SW480 (cell line): ENCODE measurements at regions not wholly inside any gene's neighbourhood (a gene's known extent, or its start where the extent isn't known, plus 50 kb on each side); places are given as distances from the start of the nearest gene placed in this dataset.

Experiments used
- DNase-seq: peaks from one replicate; pipeline ENCODE4 v3.0.0-alpha.2; 2016; ENCODE audit warnings: low spot score

DNA sequence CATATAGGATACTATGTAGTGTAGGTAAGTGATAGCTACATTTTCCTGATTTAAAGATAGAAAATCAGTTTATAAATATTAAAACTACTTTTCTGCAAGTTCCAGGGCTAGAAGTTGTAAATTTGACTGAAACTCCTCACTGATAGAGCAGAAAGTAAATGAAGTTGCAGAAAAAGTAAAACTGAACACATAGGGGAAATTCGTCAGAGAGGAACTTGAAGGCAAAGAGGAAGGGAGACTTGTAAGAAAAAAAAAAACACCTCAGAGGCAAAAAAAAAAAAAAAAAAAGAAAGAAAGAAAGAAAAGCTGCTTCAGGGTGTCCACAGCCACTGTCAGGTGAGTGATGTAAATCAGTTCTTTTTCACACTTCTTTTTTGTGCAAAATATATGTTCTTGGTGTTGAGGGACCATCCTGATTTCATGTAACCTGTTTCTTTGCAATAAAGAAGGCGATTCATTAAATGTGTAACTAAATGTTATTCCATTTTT lies 336.2 kb upstream of the ZNF462 start:
- no peak for DNase-seq

DNA sequence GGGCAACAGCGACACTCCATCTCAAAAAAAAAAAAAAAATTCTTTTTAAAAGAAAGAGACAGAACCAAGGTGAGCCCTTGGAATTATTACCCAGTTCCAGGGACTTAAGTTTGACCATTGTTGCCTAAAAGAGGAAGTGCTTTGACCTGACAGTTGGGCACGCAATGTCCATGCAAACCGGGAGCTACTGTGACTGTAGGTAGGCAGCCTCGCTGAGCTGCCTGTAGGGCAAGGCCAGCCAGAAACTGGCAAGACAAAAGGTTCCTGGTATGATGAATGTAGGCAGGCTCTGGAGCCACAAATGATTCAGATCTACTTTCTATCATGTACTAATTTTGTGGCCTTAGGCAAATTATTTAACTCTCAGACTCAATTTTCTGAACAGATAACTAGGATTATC lies 334.8 kb upstream of the ZNF462 start:
- DNase-seq = no peak

DNA sequence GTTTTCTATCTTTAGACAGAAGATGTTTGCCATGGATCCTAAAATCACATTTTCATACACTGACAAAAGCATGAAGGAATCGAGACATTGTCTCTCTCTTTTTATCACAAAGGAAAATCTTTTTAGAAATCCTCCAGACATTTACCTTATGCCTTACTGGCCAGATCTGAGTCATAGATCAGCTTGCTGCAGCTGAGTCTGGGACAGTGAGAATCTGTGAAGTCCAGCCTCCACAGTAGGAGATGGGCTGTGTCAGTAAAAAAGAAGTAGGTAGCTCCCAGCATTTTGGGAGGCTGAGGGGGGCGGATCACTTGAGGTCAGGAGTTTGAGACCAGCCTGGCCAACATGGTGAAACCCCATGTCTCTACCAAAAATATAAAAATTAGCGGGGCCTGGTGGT lies 333.4 kb upstream of the ZNF462 start:
- no peak for DNase-seq

DNA sequence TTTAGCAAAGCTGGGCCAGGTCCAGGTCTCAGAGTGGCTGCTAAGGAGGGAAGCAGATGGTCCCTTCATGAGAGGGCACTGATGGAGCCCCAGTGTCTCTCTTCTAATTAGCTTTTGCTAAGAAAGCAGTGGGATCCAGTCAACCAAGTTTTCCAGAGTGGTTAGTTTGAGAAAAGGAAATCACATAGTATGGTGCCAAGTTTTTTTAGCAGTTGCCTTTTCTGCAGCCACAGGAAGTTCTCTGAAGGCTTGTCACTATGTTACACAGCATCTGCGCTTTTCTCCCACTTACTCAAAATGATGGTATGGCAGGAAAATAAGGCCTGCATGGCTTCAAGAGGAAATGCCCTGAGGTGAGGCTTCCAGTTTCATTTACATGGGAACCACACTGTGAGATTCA lies 331.5 kb upstream of the ZNF462 start:
- DNase-seq = no peak

DNA sequence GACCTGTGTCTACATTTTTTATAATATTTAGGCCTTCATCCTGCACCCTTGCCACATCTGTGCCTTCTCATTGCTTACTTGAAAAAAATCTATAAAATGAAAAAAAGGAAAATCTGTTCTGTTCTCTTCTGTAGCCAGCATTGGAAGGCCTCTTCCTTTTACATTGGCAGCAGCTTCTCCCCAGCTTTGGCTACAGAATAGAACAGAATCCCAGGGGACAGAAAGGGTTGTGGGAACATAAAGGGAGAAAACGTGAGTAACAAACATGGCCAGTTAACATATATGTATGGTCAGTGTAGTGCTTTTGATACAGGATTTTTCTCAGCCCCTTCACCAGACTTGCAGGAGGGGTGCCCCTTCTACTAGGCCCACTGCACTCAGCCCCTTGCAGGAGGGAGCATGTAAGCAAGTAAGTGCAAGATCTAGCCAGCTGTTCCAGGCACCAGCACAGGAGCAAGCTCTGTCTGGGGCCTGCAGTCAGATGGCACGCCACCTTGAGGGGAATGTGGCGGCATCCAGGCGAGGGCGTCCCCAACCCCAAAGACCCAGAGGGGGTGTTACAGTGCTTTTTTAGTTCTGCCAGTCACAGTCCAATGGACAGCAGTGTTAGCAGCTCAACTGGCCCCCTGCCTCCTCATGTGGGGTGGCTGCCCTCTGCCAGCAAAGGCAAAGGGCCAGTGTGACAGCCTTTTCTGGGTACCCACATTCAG lies 330.5 kb upstream of the ZNF462 start:
- no peak for DNase-seq

DNA sequence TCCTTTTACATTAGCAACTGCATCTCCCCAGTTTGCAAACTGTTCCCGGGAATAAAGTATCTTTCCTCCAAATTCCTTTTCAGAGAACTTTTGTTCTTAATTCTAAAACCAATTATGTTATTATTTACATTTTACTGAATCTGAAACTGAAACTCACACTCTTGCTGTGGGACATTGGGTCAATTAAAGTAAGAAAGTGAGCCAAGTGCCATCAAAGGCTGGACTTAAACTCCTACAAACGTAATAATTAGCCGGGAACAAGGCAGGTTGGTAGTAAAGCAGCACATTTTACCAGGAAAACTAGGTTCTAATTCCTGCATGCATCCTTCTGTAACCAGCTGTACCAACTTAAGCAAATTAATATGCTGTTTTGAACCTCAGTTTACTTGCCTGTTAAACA lies 328.2 kb upstream of the ZNF462 start:
- DNase-seq = no peak

DNA sequence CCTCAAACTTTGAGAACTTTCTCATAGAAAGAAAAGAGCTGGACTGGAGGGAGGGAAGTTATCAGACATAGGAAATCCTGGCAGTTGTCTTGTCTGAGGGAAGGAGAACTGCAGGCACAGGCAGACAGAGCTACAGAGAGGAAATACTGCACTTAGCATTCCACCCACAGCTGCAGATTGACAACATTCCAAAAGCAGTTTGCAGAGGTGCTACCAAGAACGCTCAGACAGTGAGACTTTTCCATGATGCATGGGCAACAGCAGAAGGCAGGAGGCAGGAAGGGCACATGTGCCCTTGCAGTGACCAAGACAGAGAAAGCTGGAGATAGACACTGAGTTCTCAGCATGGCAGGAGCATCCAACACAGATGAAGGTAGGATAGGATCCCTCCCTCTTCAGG lies 327.5 kb upstream of the ZNF462 start:
- DNase-seq = no peak

DNA sequence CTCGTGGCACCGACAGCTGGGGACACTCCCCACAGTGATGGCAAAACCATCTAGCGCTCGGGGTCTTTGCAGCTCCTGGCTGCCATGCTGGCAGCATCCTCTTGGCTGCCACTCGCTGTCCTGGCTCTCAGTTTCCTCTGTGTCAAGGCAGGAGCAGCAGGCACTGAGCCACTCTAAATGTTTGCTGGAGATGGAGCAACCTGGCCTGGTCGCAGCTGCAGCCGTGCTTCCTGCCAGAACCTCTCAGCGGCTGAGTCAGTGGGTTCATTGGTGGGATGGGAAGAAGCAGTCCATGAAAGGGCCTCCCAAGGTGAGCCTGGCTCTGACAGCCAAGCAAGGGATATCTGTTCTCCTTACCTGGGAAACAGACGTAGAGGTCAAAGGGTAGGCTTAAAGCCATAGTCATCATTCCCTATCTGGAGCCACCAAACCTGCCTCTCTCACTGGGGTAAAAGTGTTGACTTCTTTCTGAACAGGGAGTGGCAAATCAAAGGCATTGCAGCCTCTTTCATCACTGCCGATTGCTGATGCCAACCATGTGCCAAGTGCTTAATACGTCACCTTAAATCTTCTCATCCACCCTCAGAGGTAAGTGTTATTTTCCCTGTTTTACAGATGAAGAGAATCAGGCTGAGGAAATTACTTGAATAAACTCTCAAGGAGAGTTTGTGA lies 304.8 kb upstream of the ZNF462 start:
- peak; percentile 52 for DNase-seq

DNA sequence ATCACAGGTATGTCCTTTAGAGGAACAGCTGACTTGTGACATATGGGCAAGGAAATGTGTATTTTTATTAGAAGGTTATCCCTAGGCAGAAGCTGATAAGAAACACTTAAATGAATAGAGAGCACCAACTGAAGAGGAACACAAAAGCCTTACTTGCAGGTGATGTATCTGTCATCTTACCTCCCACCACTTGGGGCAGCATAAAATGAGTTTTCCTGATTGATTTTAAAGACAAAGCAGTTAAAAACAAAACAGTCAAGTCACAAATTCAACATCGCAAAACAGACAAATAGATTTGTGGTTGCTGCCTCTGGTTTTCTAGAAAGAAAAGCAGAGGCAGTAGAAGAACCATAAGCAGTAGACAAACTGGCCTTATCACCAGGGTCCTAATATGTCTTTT lies 302.4 kb upstream of the ZNF462 start:
- no peak for DNase-seq

DNA sequence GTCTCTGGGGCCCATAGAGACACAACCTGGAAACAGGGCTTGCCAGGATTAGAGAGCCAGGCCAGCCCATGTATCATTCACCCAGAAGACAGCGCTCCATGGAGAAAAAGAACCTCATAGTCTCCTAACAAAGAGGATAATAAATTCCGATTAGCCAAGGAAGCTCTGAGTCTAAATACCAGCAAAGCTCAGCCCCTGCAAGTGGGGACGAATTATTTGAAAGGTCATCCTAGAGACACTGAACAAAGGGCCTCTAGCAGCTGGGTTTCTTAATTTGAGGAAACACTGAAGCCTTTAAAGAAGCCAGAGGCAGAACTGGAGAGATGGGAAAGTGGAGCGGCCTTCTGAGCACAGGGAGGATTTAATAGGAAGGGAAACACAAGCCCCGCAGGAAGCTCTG lies 287.1 kb upstream of the ZNF462 start:
- DNase-seq = no peak

DNA sequence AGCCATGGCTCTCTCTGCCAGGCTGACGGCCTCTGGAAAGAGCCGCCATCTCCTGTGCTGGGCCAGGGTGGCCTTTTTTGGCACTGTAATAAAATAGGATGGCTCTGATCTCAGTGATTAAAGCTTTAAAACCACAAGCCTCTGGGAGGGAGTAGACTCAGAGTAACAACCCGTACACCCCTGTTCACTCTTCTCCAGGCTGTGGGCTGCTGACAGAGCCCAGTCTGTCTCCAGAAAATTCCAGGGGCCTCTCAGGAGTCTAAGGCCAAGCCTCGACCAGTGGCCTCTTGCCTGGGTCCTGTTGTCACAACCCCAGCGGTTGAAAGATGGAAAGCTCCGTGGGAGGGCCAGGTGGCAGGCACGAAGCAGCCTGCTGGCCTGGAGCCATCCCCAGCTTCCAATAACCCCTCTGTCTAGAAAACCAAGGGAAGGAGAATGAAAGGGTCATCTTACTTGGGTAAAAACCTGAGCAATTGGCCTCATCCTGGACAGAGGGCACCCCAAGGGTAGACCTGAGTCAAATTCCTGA lies 286.7 kb upstream of the ZNF462 start:
- no peak for DNase-seq

DNA sequence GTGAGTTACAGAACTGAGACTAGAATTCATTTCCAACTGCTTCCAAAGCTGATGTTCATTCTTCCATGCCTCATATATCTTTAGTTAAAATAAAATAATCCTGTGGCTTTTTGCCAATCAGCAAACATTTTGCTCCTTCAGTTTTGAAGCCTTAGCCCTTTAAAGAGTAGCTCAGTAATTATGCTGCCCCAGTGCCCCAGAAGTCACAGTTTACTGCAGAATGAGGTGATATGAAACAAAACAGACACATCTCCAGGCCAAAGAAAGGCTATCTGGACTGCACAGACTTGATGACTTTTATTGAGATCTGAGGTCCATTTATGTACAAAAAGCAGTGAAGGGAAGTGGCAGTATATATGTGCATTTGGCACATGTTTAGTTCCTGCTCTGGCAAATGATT lies 285.8 kb upstream of the ZNF462 start:
- DNase-seq = no peak

DNA sequence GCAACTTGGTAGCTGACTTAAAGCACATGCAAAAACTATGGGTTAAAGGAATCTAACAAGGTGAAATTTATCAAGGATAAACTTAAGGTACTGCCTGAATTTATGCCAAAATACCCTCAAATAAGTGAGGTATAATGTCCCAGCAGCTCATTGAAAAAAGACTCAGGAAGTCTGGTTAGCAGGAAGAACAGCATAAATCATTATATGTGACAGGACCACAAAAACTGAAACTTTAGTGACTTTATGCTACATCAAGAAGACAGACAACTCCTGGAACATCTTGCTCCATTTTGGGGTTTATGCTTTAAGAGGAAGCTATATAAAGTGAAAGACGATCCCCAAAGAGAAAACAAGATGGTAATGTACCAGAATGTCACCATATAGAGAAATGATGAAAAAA lies 282.4 kb upstream of the ZNF462 start:
- DNase-seq = no peak

DNA sequence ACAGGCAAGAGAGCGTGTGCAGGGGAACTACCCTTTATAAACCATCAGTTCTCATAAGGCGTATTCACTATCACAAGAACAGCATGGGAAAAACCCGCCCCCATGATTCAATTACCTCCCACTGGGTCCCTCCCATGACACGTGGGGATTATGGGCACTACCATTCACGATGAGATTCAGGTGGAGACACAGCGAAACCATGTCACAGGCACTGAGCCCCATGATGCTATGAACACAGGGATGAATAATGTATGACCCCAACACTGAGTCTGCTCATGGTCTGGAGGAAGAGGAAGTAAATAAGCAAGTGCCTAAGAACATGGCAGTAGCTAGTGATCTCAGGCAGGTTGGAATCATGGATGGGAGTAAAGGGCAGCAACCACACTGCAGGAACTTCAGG lies 281.0 kb upstream of the ZNF462 start:
- no peak for DNase-seq

DNA sequence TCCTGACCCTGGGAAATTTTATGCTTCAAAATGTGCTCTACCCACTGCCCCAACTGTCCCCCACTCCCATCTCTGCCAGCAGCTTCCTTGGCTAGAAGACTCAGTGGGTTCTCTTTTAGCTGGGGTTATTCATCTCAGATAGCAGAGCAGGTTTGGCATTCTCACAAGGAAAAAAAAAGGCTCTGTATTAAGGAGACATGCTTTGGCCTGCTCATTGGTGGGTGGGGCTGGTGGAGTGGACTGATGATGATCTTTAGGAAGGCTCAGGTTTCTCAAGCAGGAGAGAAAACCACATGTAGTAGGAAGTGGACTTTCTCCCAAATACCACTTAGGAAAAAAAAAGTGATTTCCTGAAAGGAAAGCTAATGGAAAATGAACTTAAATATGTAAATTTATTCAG lies 279.2 kb upstream of the ZNF462 start:
- DNase-seq = no peak

DNA sequence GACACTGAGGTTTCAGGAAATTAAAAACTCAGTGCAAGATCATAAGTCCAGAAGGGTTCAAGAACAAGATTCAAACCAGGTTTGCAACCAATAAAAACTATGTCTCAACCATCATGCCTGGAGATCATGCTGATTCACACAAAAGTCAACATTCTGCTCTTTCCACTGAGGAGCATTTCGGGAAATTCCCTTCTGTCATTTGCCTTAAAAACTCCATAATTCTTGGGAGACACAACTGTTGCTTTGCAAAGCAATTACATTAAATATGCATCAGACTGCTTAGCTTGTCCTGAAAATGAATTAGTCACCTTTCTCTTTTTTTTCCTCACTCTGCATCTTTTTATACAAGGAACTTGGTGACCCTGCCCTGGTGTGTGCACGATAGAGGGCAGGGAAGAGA lies 275.9 kb upstream of the ZNF462 start:
- no peak for DNase-seq

DNA sequence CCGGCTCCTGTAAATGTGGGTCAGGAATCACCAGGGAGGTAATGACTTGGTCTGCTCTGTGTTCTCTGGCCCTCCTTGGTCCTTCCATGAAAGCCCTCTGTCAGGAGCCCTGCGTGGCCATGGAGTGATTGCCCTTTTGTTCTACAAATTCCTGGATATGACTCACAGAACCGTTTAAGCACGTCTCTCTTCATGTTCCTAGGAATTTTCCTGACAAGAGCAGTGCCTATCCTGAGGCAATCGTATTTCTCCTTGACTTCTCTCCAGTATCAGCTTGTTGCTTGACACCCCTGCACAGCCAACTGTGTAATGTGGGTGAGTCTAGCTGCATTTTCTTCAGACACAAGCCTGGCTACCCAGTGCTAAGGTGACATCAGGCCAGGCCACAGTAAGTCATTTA lies 274.3 kb upstream of the ZNF462 start:
- DNase-seq = peak; percentile 27

DNA sequence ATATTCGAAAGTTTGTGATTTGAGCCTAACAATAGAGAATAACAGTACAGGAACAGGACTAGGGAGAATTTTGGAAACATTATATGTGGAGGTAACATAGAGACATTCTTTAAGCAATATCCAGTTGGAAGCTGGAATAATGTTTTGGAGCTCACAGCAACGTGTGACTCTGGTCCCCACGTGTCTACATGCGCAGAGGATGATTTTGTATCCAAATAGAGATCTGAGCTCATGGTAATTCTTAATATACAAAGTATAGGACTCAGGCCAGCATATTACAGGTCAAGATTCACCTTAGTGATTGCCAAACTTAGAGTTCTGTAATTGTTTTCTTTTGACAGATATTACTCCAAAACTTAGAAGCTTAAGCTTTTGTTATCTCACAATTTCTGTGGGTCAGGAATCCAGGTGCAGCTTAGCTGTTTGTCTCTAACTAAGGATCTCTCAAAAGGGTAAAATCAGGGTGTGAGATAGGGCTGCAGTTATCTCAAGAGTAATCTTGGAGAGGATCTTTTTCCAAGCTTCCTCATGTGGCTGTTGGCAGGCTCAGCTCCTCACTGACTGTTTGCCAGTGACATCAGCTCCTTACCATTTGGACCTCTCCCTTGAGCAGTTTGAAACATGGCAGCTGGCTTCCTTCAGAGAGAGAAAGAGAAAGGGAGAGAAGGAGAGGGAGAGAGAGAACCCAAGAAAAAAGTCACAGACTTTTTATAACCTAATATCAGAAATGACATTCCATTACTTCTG lies 272.0 kb upstream of the ZNF462 start:
- DNase-seq = no peak

DNA sequence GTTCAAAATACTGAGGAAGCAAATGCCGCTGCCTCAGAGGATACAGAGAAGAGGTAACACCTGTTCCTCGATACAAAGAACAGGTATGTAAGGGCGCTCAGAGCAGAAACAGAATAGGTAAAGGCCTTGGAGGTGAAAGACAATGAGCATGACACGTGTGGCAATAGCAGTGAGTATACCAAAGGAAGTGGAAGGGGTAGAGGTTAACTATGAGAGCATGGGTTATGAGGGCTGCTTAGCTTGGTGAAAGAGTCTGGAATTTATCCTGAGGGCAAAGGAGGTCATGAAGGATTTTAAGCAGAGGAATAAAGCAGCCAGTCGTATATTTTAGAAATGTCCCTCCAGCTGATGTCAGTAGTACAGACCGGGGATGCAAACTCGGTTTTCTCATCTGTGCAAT lies 269.8 kb upstream of the ZNF462 start:
- no peak for DNase-seq

DNA sequence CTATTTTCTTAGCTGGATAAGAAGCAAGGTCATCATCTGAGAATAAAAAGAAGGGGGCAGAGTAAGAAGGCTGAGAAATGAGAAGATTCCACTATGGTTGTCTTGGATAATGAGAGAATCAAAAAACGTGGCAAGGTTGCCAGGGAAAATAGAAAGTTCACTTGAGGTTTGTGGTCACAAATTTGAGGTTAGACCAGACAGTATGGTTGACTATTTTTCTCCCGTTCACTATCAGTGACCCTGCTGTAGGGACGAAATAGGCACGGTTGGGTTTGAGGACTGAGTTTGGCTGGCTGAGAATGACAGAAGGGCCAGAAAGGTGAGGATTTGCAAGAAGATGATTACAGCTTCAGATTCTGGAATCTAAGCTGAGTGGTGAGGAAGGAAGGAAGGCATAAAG lies 266.0 kb upstream of the ZNF462 start:
- no peak for DNase-seq

DNA sequence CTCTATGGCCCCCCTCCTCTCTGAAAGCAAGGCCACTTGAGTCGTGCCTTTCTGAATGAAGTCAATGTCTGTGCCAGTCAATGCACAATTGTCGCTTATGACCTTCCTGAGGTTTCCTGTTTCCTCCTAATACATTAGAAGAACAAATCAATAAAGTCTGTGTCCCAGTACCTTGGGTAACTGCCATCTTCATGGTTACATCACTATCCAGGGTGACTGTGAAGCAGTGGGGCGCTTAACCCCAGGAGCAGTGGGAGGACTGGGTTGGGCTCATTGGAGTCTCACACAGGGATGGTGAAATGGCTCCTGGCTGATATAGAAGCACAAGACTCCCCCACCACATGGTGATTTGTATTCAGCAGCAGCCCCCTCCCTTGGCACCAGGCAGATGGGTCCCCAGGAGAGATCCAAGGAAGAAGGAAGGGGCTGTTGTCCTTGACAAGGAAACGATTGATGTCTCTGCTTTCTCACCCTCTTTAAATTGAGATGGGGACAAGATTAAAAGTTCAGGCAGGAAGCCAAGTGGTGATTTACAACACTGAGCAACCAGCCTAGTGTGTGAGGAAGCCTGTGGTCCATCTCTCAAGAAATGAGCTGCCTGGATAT lies 261.9 kb upstream of the ZNF462 start:
- DNase-seq = no peak

DNA sequence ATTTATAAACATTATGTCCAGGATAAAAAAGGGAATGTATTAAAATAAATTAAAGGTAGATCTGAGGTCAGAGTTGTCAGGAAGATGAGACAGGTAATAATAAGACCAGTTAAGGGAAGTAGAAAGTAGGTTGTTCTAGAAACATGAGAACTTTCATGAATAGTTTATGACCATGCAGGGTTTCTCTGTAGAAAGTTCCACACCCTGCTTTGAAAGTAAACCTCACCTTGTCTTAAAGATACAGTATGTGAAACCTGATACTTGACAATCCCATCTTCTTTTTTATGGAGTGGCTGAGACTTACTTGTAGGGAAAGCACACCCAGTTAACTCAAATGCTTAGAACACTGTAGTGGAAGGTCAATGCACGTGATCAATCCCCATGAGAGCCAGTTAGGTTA lies 260.6 kb upstream of the ZNF462 start:
- no peak for DNase-seq
